GM23248 (cell line): ENCODE measurements at regions not wholly inside any gene's neighbourhood (a gene's known extent, or its start where the extent isn't known, plus 50 kb on each side); places are given as distances from the start of the nearest gene placed in this dataset.

ENCODE experiments used
- EZH2 ChIP-seq: fragments of 200-600 bp; sonication (generic); IDR thresholded peaks from 2 replicates; pipeline ENCODE4 v1.6.1; 2018; ENCODE audit warnings: antibody characterized with exemption, mild to moderate bottlenecking; ENCODE audit not compliant: insufficient read depth, poor library complexity, severe bottlenecking
- EZH2phosphoT487 ChIP-seq: fragments of 200-600 bp; sonication (generic); IDR thresholded peaks from 2 replicates; pipeline ENCODE4 v1.6.1; 2018; ENCODE audit warnings: antibody characterized with exemption, moderate library complexity, mild to moderate bottlenecking, low read depth; ENCODE audit not compliant: insufficient read depth

GRCh38 chr9:124135813-124136365, 121.9 kb upstream of the NEK6 start:
- TF ChIP-seq EZH2 (no peak), EZH2phosphoT487 (no peak)
